22Rv1 (cell line): ENCODE measurements at regions not wholly inside any gene's neighbourhood (a gene's known extent, or its start where the extent isn't known, plus 50 kb on each side); places are given as distances from the start of the nearest gene placed in this dataset.

Experiments used
- ZFX ChIP-seq: fragments of 450-650 bp; IDR thresholded peaks from 2 replicates; pipeline ENCODE4 v1.6.1; 2017; ENCODE audit warnings: antibody characterized with exemption, borderline replicate concordance
- TF ChIP-seq, protein P1 (sequence below): fragments of 450-650 bp; IDR thresholded peaks from 2 replicates; pipeline ENCODE4 v1.5.1; 2017; ENCODE audit warnings: mild to moderate bottlenecking

DNA sequence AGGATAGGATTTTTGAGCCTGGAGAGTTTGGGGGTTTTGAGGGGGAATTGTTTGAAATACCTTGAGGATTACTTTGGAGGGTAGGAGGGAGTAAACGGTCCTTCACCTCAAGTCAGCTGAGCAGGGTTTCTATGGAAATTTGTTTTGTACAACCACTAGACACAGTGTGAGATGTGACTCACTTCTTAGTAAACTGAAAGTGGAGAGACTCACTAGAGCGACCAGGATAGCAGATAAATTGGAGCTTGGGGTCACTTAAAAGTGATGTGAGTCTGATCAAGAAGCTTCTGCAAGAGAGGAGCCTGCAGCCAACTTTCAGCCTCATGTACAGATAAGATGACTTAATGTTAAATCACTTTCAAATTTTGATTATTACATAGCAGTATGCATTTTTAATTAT, 1945.9 kb upstream of the NUDT12 start:
- TF ChIP-seq, protein P1, sequence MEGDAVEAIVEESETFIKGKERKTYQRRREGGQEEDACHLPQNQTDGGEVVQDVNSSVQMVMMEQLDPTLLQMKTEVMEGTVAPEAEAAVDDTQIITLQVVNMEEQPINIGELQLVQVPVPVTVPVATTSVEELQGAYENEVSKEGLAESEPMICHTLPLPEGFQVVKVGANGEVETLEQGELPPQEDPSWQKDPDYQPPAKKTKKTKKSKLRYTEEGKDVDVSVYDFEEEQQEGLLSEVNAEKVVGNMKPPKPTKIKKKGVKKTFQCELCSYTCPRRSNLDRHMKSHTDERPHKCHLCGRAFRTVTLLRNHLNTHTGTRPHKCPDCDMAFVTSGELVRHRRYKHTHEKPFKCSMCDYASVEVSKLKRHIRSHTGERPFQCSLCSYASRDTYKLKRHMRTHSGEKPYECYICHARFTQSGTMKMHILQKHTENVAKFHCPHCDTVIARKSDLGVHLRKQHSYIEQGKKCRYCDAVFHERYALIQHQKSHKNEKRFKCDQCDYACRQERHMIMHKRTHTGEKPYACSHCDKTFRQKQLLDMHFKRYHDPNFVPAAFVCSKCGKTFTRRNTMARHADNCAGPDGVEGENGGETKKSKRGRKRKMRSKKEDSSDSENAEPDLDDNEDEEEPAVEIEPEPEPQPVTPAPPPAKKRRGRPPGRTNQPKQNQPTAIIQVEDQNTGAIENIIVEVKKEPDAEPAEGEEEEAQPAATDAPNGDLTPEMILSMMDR: no peak
- no peak for TF ChIP-seq ZFX
